ENCODE measurements at regions not wholly inside any gene's neighbourhood (a gene's known extent, or its start where the extent isn't known, plus 50 kb on each side); places are given as distances from the start of the nearest gene placed in this dataset.

DNA sequence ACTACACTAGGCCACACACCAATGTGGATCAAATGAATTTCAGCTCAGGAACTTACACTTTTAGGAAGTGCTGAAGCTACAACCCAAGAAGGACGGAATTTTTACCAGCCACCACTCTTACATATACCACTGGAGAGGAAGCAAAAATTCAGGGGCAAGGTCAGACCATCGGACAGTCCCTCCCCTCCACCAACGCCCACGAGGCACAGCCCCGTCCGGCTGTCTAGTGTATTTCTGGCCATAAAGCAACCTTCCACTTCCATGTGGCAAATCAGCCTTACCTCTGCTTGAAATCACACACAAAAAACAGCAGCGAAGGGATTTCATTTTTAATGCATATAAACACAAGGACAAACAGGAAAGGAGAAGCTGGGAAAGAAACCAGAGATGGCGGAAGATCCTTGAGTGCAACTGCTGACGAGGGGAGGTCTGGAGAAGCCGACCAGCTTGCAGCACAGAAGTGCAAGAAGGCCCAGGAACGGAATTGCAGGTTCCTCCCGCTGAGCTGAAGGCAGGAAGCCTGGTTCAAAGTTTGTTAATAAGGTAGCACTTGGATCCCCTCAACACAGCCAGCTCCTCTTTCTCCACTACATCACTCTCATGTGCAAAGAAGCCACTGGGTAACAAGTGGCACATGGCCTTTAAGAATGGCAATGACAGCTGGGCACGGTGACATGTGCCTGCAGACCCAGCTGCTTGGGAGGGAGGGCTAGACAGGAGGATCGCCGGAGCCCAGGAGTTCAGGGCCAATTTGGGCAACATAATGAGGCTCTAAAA lies 71.5 kb downstream of the SHANK2 start:
- TF ChIP-seq POLR2A (IDR thresholded peaks at IDR 0.05; ENCODE audit: extremely low read depth, insufficient read length): no peak
- TF ChIP-seq, protein P1, sequence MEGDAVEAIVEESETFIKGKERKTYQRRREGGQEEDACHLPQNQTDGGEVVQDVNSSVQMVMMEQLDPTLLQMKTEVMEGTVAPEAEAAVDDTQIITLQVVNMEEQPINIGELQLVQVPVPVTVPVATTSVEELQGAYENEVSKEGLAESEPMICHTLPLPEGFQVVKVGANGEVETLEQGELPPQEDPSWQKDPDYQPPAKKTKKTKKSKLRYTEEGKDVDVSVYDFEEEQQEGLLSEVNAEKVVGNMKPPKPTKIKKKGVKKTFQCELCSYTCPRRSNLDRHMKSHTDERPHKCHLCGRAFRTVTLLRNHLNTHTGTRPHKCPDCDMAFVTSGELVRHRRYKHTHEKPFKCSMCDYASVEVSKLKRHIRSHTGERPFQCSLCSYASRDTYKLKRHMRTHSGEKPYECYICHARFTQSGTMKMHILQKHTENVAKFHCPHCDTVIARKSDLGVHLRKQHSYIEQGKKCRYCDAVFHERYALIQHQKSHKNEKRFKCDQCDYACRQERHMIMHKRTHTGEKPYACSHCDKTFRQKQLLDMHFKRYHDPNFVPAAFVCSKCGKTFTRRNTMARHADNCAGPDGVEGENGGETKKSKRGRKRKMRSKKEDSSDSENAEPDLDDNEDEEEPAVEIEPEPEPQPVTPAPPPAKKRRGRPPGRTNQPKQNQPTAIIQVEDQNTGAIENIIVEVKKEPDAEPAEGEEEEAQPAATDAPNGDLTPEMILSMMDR (IDR thresholded peaks at IDR 0.05; ENCODE audit: low read depth, low read length): no peak

Data from NB4 (cell line).